Fibroblast of pulmonary artery (primary cell): ENCODE measurements at regions not wholly inside any gene's neighbourhood (a gene's known extent, or its start where the extent isn't known, plus 50 kb on each side); places are given as distances from the start of the nearest gene placed in this dataset.
A peak's percentile ranks its signal among the peaks of the same experiment; 100 is the strongest.

Source experiments
- DNase-seq: peaks from one replicate; pipeline ENCODE4 v3.0.0-alpha.2; 2010; ENCODE audit warnings: low read depth
- H3K4me3 ChIP-seq: replicated peaks from 2 replicates; pipeline ENCODE4 v1.5.1; 2011; ENCODE audit warnings: low read depth, mild to moderate bottlenecking, control low read depth, low read length, moderate library complexity
- CTCF ChIP-seq: IDR thresholded peaks from 2 replicates; pipeline ENCODE4 v1.5.1; 2011; ENCODE audit warnings: mild to moderate bottlenecking, control low read depth, low read length, inconsistent platforms; ENCODE audit errors: missing control alignments

GRCh38 chr9:85430659-85431338 lies 311.0 kb downstream of the AGTPBP1 start:
- no peak overlapping the region for H3K4me3 ChIP-seq
- TF ChIP-seq CTCF = no peak
- no peak for DNase-seq

GRCh38 chr9:85428230-85428629 lies 313.5 kb downstream of the AGTPBP1 start:
- no peak for DNase-seq
- no peak for TF ChIP-seq CTCF
- H3K4me3 ChIP-seq = no peak overlapping the region

GRCh38 chr9:85427772-85428171 lies 314.0 kb downstream of the AGTPBP1 start:
- H3K4me3 ChIP-seq = no peak overlapping the region
- DNase-seq = no peak
- TF ChIP-seq CTCF = no peak

GRCh38 chr9:85425153-85425611 lies 316.6 kb downstream of the AGTPBP1 start:
- H3K4me3 ChIP-seq = no peak overlapping the region
- TF ChIP-seq CTCF = peak; percentile 52
- peak; percentile 58 for DNase-seq

GRCh38 chr9:85423422-85423821 lies 318.3 kb downstream of the AGTPBP1 start:
- TF ChIP-seq CTCF = no peak
- no peak overlapping the region for H3K4me3 ChIP-seq
- no peak for DNase-seq

- H3K4me3 ChIP-seq = no peak overlapping the region
- no peak for TF ChIP-seq CTCF
Measured at GRCh38 chr9:85421641-85422040, 320.1 kb downstream of the AGTPBP1 start.

GRCh38 chr9:85420750-85421149 lies 321.0 kb downstream of the AGTPBP1 start:
- TF ChIP-seq CTCF = no peak
- no peak overlapping the region for H3K4me3 ChIP-seq
- DNase-seq = peak; percentile 24

More at GRCh38 chr9:85421641-85422040, 320.1 kb downstream of the AGTPBP1 start:
- no peak for DNase-seq
